ENCODE measurements at regions not wholly inside any gene's neighbourhood (a gene's known extent, or its start where the extent isn't known, plus 50 kb on each side); places are given as distances from the start of the nearest gene placed in this dataset.
"Not testable (repeated sequence)": the region's sequence is repeated elsewhere in the genome, so short reads cannot be mapped to it uniquely, and the experiment has no call there.

DNA sequence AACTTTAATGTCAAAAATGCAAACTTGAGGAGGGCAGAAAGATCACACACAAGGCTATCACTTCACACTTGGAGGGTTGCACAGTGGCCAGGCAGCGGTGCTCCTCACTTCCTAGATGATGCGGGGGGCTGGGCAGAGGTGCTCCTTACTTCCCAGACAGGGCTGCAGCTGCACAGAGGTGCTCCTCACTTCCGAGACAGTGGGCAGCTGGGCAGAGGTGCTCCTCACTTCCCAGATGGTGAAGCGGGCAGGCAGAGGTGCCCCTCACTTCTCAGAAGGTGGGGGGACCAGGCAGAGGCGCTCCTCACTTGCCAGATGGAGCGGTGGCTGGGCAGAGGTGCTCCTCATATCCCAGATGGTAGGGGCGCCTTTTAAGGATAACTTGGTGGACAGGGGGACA, 423.2 kb upstream of the RORB start:
- Histone ChIP-seq H3K27me3 (no peaks in the 10 kb centered on the region), H3K36me3 (no peaks in the 10 kb centered on the region), H3K27ac (no peak overlapping the region), H3K4me1 (no peaks in the 10 kb centered on the region), H3K4me3 (no peak overlapping the region), H3K9me3 (no peaks in the 10 kb centered on the region)
- WGBS, 2 donors = 64 to 67% methylated on average over 7 of the region's 7 CpGs
- intact Hi-C loops (cut with DNase I) = no loop called here
- FAIRE-seq = no peak
- TF ChIP-seq, protein P1, sequence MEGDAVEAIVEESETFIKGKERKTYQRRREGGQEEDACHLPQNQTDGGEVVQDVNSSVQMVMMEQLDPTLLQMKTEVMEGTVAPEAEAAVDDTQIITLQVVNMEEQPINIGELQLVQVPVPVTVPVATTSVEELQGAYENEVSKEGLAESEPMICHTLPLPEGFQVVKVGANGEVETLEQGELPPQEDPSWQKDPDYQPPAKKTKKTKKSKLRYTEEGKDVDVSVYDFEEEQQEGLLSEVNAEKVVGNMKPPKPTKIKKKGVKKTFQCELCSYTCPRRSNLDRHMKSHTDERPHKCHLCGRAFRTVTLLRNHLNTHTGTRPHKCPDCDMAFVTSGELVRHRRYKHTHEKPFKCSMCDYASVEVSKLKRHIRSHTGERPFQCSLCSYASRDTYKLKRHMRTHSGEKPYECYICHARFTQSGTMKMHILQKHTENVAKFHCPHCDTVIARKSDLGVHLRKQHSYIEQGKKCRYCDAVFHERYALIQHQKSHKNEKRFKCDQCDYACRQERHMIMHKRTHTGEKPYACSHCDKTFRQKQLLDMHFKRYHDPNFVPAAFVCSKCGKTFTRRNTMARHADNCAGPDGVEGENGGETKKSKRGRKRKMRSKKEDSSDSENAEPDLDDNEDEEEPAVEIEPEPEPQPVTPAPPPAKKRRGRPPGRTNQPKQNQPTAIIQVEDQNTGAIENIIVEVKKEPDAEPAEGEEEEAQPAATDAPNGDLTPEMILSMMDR (IDR thresholded peaks at IDR 0.05) = no peak
- no peak for DNase-seq
- ATAC-seq = no peak

DNA sequence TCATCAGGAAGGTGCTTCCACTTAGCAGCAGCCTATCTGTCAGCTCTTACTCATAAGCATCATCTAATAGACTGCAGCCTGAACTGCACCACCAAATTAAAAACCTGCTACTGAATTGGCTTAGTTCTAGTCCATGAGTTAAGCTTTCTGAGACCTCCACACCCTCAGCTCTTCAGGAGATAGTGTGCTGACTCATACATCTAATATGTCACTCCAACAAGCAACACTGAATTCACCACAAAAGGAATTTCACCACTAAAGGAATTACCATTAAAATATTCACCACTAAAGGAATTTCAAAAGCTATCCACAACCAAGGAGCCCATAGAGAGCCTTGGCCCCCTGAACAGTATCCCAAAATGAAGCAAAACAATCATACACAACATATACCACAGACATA, 418.5 kb upstream of the RORB start:
- intact Hi-C loops (cut with DNase I) = no loop called here
- TF ChIP-seq, protein P1 (IDR thresholded peaks at IDR 0.05) = no peak
- H3K36me3 ChIP-seq = no peaks in the 10 kb centered on the region
- no peaks in the 10 kb centered on the region for H3K9me3 ChIP-seq
- FAIRE-seq (no peak), DNase-seq (no peak), ATAC-seq (no peak)
- no peaks in the 10 kb centered on the region for H3K4me1 ChIP-seq
- no peak overlapping the region for H3K27ac ChIP-seq
- H3K27me3 ChIP-seq = no peaks in the 10 kb centered on the region
- no peak overlapping the region for H3K4me3 ChIP-seq

- H3K4me1 ChIP-seq; H3K27me3 ChIP-seq; FAIRE-seq; intact Hi-C loops (cut with DNase I); H3K36me3 ChIP-seq; H3K4me3 ChIP-seq; H3K9me3 ChIP-seq; DNase-seq; ATAC-seq; H3K27ac ChIP-seq: not testable (repeated sequence)
- 67 to 79% methylated on average over 4 of the region's 4 CpGs for WGBS, 2 donors
These were observed 416.5 kb upstream of the RORB start for GRCh38 chr9:74080652-74081051.

DNA sequence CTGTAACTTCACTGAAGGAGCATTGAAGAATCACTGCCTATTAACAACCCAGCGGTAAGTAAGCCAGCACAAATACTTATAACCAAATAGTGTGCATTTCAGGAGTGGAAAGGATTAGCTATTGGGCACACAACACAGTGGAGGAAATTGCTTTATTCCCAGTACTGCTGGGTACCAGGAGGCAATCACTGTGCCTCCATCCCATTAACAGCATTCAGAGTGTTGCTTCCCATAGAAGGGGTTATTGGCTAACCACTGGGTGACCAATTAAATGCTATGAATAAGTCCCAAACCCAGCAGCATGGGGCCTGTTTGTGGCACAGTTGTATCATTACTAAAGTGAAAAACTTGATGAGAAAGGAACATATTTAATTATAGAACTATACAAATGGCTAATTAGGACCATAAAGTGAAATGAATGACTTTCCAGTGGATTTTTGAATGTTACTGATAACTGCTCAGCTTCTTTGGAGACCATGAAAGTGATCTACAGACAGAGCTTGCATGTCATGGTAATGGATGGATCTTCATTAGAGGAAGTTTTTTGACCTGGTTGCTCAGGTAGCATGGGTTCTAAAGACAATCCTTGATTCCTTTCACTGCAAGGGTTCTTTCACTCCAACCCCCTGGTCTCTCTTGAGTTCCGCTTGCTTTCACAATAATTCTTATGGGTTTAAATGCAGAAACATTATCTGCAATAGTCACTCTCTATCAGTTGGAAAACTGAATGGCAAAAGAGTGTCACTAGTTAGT, 413.3 kb upstream of the RORB start:
- intact Hi-C loops (cut with DNase I) = no loop called here
- Histone ChIP-seq H3K27ac (no peak overlapping the region), H3K27me3 (no peaks in the 10 kb centered on the region), H3K36me3 (no peaks in the 10 kb centered on the region), H3K9me3 (no peaks in the 10 kb centered on the region), H3K4me3 (no peak overlapping the region), H3K4me1 (no peaks in the 10 kb centered on the region)
- WGBS, 2 donors = 61% methylated on average over 2 of the region's 2 CpGs
- no peak for FAIRE-seq
- no peak for ATAC-seq
- TF ChIP-seq, protein P1 (IDR thresholded peaks at IDR 0.05) = no peak
- DNase-seq = no peak

DNA sequence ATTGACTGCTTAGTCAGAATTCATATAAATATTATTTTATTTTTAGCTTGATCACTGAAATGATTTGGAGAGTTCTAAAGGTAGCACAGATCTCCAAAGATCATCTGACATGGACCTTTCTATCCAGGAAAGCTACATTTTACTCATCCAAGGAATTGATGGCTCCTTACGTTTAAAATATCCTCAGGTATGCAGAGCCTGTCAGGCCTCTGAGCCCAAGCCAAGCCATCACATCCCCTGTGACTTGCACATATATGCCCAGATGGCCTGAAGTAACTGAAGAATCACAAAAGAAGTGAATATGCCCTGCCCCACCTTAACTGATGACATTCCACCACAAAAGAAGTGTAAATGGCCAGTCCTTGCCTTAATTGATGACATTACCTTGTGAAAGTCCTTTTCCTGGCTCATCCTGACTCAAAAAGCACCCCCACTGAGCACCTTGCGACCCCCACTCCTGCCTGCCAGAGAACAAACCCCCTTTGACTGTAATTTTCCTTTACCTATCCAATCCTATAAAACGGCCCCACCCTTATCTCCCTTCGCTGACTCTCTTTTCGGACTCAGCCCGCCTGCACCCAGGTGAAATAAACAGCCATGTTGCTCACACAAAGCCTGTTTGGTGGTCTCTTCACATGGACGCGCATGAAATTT, 411.6 kb upstream of the RORB start:
- H3K27me3 ChIP-seq; H3K36me3 ChIP-seq; intact Hi-C loops (cut with DNase I); ATAC-seq; H3K27ac ChIP-seq; FAIRE-seq; H3K4me3 ChIP-seq; H3K4me1 ChIP-seq; H3K9me3 ChIP-seq; DNase-seq: not testable (repeated sequence)
- 54 to 68% methylated on average over 7 to 8 of the region's 8 CpGs for WGBS, 2 donors

- H3K36me3 ChIP-seq; H3K9me3 ChIP-seq; FAIRE-seq; H3K27ac ChIP-seq; H3K4me1 ChIP-seq; intact Hi-C loops (cut with DNase I); H3K4me3 ChIP-seq; H3K27me3 ChIP-seq; DNase-seq; ATAC-seq: not testable (repeated sequence)
- WGBS, 2 donors = 58 to 68% methylated on average over 2 to 3 of the region's 3 CpGs
These were observed 406.2 kb upstream of the RORB start for GRCh38 chr9:74090921-74091320.
